Cardiac septum (tissue), 1 donor: ENCODE measurements at regions not wholly inside any gene's neighbourhood (a gene's known extent, or its start where the extent isn't known, plus 50 kb on each side); places are given as distances from the start of the nearest gene placed in this dataset.

Experiments
- DNase-seq: peaks from one replicate; pipeline ENCODE4 v3.0.0-alpha.2; 2020; ENCODE audit warnings: low spot score
- intact Hi-C: fragments of 100-400 bp; cut with DNase I; formaldehyde crosslinking; loops from one replicate; pipeline ENCODE4 v1.14.0; 2022
- donor health status: DM: no; HTN: no; CAD: no.

GRCh38 chr13:107874456-107874855, 340.9 kb downstream of the LIG4 start:
- DNase-seq: no peak
- intact Hi-C loops: no loop called here

GRCh38 chr13:107873926-107874325, 341.4 kb downstream of the LIG4 start:
- intact Hi-C loops: no loop called here
- DNase-seq: no peak

- intact Hi-C loops: no loop called here
- DNase-seq: no peak
Measured at GRCh38 chr13:107870400-107870799, 344.9 kb downstream of the LIG4 start.

DNA sequence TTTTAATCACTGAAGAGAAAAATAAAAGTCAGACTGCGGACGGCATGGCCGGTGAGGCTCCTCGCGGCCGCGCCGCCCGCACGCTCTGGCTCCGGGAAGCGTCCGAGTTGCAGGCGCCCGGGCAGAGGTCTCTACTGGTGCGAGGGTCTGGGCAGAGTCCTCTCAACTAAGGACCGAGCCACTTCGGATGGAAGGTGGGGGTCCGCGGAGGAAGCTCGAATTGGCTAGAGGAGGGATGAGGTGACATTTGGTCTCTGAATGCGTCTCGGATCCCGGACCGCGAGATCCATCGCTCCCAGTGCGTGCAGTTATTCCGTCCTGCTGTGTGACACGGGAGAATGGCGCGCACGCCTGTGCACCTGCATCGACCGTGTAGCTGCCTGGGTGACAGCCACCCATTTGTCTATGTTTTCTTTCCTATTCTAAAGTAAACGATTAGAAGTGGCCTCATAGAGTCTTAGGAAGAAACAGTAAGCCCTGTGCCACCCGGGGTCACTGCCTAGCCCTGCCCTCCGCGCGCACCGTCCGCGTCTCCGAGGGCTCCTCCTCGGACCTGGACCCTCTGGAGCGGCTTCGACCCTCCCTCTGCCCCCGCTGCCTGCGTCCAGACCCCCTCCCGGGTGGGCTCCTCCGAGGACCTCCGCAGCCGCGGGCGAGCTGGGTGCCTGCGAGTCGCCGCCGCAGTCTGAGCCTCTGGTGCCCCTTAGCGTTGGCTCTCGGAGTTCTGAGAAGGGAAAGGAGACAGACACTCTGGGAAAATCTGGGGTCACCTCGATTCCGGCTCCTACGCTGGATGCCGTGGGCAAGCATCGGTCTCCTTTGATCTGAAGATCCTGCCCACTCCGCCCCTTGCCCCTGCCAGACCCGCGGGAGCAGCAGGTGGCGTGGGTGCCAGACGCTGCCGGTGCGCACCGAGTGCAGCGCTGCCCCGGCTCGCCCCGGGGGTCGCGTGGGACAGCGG, 347.4 kb downstream of the LIG4 start:
- no peak for DNase-seq
- intact Hi-C loops: loop anchor here (10.0 kb wide), 2 partner anchors 223 to 653 kb away; no protein-coding TSS in a partner anchor

GRCh38 chr13:107866941-107867623, 348.3 kb downstream of the LIG4 start:
- no peak for DNase-seq
- intact Hi-C loops: loop anchor here (10.0 kb wide), 2 partner anchors 222 to 652 kb away; no protein-coding TSS in a partner anchor

DNA sequence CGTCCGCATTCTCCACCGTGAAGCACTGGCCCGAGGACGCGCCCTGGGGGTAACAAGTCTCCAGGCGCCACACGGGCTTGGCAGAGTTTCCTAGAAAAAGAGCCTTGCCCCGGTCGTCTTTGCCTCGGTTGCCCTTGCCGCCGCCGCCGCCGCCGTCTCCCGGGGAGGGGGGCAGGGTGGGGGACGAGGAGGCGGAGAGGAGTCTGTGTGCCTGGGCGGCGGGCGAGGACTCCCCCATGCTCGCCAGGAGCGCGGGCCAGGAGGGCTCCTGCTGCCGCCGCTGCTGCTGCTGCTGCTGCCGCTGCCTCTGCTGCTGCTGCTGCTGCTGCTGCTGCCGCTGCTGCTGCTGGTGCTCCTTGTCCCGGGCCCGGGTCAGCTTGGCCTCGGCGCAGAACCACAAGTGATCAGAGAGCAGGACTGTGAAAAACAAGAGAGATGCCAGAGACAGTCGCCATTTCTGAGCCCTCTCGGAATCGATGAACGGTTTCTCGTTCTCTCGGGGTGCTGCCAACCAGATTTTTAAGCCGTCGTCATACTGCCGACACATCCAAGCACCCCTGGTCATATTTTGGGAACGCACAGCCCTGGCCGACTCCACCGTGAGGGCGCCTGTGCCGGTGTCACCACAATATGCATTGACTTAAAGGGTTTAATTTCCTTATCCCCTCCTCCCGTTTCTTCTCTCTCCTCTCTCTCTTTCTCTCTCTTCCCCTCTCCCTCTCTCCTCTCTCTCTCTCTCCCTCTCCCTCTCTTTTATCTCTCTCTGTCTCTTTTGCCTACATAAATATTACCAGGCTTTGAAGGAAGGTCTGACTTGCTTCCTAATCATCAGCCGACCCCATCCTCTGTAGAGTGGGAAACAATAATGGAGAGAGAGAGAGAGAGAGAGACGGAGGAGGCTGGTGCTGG, 349.1 kb downstream of the LIG4 start:
- intact Hi-C loops: loop anchor here (10.0 kb wide), 2 partner anchors 221 to 651 kb away; no protein-coding TSS in a partner anchor
- DNase-seq: no peak

- intact Hi-C loops: loop anchor here (10.0 kb wide), 2 partner anchors 221 to 651 kb away; no protein-coding TSS in a partner anchor
- DNase-seq: no peak
Measured at GRCh38 chr13:107865643-107866031, 349.7 kb downstream of the LIG4 start.

- intact Hi-C loops: loop anchor here (10.0 kb wide), 2 partner anchors 220 to 650 kb away; no protein-coding TSS in a partner anchor
- DNase-seq: no peak
Measured at GRCh38 chr13:107865318-107865575, 350.1 kb downstream of the LIG4 start.

- intact Hi-C loops: loop anchor here (10.0 kb wide), 2 partner anchors 220 to 650 kb away; no protein-coding TSS in a partner anchor
Measured at GRCh38 chr13:107864543-107865317, 350.6 kb downstream of the LIG4 start.

GRCh38 chr13:107860284-107860683, 355.1 kb downstream of the LIG4 start:
- intact Hi-C loops: loop anchor here (10.0 kb wide), 2 partner anchors 215 to 645 kb away; no protein-coding TSS in a partner anchor
- DNase-seq: no peak

More at GRCh38 chr13:107864543-107865317, 350.6 kb downstream of the LIG4 start:
- no peak for DNase-seq

DNA sequence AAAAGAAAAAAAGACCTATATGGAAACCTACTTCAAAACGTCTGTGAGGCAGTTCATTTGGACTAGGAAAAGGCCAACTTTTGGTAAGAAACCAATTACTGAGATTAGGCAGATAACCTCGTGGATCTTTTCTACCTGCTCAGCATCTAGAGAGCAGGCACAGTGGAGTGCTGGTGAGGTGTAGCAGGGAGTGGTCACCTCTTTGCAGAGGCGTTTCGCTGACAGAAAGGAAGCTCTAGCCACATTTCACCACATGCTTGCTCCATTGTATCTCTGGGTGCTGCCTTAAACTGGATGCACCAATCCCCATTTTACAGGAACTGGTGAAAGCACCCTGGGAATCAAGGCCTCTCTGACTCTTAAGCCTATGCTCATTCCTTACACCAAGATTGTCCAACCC, 360.5 kb downstream of the LIG4 start:
- intact Hi-C loops: no loop called here
- no peak for DNase-seq

DNA sequence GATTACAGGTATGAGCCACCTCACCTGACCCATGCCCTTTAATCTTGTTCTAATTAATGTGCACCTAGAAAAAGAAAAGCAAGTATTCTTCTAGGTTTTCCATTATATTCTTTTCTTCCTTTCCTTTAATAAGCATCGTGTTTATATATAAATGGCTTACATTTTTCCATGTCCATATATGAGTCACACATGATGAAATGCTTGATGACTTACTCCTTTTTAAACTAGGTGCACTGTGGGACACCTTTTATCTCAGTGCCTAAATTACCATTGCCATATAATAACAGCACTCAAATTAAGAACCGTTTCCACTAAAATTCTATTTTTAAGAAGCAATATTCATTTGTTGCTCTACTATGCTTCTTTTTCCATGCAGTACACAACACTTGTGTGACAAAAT, 363.3 kb downstream of the LIG4 start:
- intact Hi-C loops: no loop called here

GRCh38 chr13:107851670-107852069, 363.7 kb downstream of the LIG4 start:
- intact Hi-C loops: no loop called here

More for the DNA sequence above, 363.3 kb downstream of the LIG4 start:
- no peak for DNase-seq

DNA sequence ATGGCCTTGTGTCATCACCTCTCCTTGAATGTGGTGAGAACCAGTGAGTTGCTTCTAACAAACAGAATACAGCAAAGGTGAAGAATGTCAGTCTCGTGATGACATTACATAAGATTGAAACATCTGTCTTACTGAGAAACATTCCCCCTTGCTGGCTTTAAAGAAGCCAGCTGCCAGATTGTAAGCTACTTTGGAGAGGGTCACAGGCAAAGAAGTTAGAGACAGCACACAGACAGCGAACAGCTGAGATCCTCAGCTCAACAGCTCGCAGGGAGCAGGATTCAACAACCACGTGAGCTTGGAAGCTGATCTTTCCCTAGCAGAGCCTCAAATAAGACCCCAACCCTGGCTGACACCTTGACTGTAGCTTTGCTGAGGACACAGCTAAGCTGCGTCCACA, 367.9 kb downstream of the LIG4 start:
- intact Hi-C loops: no loop called here
- no peak for DNase-seq

More at GRCh38 chr13:107851670-107852069, 363.7 kb downstream of the LIG4 start:
- DNase-seq: no peak

DNA sequence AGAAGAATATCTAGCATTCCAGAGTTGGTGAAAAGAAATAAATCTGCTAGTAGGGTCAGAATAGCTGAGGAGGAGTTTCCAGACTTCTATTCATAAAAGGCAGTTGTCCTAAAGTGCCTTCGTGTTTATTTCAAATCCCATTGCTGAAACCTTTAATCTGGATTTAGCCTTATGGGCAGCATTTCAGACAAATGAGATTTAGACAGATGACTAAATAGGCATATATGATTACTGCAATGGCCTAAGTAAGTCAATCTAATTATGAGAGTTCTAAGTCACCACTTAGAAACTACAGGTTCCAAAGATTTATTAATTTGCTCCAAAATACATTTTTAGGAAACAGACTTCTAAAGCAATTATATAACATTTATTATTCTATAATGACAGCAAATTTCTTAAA, 368.7 kb downstream of the LIG4 start:
- intact Hi-C loops: no loop called here
- no peak for DNase-seq

DNA sequence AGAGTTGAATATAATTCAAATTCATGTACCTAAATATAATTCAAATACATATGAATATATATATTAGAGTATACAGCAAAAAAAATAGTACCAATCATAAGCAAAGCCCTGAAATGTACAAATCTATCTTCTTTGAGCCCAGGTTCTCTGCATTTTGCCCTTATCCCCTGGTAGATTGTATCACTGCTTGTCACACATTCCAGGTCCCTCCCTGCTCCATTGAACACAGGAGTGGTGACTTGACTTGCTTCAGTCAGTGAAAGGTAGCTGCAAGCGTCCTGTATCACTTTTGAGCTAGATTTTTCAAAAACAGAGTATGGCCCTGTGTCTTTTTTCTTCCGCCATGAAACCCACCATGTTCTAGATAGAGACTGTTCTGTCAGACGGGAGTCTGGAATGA, 369.4 kb downstream of the LIG4 start:
- no peak for DNase-seq
- intact Hi-C loops: no loop called here

GRCh38 chr13:107843681-107844080, 371.7 kb downstream of the LIG4 start:
- intact Hi-C loops: no loop called here
- DNase-seq: no peak

GRCh38 chr13:107843281-107843680, 372.1 kb downstream of the LIG4 start:
- intact Hi-C loops: no loop called here
- no peak for DNase-seq
